HG03342 (cell line): ENCODE measurements at regions not wholly inside any gene's neighbourhood (a gene's known extent, or its start where the extent isn't known, plus 50 kb on each side); places are given as distances from the start of the nearest gene placed in this dataset.

Source experiments
- ATAC-seq: cut with Tn5 transposase; IDR thresholded peaks from one replicate; pipeline ENCODE4 v1.9.1; 2021; ENCODE audit warnings: mild to moderate bottlenecking, moderate library complexity; ENCODE audit not compliant: unreplicated experiment

DNA sequence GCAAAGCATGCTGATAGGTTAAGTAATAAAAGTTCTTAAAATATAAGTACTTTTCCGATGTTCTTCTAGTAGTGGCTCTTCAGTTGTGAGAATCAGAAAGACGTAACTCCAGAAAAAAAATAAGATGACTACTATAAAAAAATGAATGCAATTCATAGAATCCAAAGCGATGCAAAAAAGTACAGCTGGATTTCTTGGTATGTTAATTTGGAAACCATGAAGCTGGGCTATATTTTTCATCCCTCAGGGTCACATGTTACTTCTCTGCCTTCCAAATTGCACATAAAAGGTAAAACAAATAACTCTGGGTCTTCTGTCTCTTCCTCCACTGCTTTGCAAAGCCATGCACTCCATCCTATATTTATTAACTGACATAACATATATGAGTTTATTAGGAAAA, 843.9 kb upstream of the DPPA4 start:
- no peak for ATAC-seq

DNA sequence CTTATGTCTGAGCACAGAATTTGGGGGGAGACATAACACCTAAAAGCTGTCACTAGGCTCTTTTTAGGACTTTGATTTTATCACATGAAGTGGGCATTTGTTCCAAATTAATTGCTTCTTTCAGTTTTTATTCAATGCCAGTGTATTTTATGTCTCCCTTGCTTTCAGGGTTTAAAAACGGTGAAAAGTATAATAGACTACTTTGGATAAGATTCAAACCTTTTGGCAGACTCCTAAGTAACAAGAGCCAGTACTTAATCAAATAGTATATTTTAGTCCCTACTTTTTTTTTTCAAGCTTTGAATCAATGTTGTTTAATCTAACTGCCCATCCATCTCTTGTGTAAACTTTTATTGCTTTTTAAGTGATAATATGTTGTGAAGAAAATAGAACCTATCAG, 847.2 kb upstream of the DPPA4 start:
- ATAC-seq = no peak

DNA sequence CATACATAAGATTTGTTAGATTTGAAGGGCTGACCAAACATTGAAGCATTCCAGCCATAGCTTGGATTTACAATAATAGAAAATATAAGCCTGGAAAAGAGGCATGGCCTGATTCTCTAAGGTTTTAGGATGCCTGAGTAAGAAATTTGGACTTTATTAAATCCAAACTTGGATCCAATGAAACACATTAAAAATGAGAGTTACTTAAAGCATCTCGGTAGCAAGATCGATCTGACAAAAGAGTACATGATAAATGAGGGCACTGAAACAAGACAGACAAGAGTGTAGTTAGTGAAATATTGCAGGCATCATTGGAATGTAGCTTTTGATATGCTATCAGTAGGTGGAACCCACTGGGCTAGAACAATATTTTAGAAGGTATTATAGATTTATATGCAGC, 855.7 kb upstream of the DPPA4 start:
- no peak for ATAC-seq

DNA sequence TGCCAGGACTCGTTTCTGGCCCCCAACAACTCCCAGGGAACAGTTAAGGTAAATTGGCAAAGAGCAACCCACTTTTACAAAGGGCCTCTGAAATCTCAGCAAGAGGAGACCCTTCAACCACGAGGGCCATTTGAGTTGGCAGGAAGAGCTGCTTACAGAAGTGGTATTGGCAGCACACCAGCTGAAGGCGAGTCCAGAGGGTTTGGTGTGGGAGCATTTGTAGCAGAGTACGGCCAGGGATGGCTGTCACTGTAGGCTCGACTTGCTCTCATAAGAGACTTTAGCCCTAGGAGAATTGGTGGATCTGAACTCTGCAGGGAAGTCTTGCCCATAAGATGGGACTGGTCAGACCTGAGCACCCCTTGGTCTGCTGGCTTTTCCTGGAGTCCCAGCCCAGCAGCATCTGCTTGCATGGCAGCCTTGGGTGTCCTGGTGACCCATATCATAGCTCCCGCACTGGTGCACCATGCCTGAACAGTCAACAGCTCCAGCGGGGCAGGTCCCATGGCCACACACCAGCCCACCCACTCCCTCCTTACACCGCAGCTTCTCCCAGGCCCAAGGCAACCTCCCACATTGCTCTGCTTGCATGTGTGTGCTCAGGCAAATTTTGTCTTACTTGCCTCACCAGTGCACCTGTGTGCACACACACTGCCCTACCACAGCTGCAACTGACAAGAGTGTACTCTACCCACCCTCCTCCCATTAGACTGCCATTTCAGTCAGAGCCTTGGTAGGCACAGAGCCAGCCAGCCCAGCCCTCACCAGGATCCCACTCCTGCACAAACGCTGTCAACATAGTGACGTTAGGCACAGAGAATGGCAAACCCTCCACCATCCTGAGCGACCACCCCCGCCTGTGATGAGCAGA, 861.6 kb upstream of the DPPA4 start:
- no peak for ATAC-seq

DNA sequence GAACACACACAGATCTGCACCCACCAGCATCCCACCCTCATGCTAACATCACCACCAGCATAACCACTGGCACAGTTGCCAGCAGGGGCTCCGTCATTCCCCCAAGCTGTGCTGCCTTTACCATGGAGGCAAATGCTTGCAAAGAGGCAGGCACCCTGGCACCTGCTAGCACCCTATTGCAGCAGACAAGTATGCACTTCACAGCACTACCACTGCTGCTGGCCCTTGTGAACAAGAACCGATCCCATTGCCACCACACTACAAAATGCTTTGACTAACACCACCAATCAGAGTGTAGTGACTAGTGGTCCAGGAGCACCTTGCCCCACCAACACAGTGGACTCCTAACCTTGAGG, 862.2 kb upstream of the DPPA4 start:
- no peak for ATAC-seq

DNA sequence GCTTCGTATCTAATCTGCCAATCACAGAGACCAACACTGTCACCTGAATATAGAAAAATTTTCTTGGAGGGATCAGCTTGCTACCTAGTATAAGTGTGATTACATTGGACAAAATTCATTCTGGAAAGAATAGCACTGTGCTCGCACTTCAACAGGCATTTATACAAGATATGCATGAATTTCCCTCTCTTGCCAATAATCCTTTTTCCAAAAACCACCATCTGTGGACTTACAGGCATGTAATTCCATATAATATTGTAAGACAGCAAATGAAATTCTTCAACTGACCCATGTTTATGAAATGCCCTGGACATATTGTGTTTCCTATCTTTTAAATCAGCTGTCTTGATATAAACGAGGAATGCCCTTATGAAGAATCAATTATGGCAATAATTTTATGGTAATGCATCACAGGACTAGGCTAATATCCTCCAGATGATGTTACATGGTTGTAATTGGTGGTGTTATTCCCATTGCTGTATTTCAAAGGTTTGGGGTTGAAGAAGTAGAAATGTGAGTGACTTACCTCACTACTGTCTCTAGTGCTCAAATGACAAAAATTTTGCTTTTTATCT, 861.4 kb upstream of the NECTIN3 start:
- no peak for ATAC-seq

DNA sequence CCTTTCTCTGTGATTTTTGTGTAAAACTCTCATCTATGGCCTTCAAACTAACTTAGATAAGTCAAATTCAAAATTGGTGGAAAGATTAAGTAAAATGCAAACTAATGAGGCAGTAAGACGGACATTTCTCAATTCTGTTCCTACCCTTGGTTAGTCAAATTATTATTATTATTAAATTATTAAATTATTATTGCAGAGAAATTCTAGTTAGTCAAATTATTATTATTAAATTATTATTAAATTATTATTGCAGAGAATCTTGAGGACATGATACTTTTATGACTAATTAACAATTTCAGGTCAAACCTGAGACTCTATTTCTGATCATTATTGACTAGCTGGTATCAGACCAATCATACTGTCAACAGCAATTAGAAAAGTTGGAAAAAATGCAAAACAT, 845.0 kb upstream of the NECTIN3 start:
- no peak for ATAC-seq

DNA sequence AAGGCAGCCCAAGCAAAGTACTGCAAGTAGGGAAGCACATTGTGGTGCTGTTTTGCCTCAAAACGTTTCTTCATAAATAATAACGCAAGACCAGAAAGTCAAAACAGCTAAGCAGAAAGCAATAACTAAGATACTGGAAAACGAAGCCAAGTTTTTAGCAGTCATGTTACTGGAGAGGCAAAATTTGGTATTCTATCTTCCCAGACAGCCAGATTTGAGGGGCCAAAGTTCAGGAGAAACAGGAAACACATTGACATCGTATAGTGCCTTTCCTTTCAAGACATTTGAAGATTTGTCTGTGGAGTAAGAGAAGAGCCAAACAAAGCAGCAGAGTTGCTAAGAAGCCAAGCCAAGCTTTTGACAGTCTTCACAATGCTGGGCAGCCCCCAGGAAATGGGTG, 843.6 kb upstream of the NECTIN3 start:
- ATAC-seq = no peak

DNA sequence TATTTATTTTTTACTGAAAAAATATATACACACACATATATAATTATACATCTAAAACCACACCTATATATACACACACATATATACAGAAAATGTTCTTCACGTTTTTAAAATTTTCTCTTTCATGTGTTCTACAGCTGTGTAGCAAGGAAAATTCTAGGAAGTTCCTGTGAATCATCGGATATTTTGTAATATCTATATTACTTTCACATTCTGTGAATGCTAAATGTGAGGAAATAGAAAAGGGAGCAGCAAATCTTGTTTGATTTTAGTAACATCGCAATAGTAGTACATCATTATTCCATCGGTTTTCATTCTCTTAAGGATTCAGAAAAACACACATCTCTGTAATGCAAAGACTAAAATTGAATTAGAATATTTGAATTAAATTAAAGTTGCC, 836.8 kb upstream of the NECTIN3 start:
- ATAC-seq = no peak

DNA sequence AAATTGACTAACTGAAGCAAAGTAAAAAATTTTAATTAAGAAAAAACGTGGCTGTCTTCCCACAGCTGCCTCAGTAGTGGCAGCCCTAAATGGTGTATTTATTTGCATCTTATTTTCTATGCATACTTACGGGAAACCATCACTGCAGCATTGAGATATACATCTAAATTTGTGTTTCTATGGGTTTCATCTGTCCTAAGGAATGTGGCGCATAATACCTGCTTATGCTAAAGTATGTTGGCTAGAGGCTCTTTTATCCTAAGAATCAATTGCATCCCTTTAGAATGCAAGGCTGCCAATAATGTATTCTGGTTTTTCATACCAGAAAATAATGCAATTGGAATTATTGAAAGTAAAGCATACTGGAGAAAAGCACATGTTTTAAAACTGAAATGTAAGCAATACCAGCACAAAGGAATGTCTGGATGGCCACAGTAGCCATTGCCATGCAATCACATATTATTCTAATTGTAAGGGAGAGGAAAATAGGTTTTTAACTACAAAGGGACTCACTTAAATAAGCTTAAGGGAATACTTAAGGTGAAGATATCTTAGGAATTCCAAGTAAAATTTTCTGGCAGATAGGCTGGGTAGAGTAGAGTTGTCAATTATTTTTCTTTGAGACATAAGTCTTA, 834.5 kb upstream of the NECTIN3 start:
- ATAC-seq = no peak

DNA sequence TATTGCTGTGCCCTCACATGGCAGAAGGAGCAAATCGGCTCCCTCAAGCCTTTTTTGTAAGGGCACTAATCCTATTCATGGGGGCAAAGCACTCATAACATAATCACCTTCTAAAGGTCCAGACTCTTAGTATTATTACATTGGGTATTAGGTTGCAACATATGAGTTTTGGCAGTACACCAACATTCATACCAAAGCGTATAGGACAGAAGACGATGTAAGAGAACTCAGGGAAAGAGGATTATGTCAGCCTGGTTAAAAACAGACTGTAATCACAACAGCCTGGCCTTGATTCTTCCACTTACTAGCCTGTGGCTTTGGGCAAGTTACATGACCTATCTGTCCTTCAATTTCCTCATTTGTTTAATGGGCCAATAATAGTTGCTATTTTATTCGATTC, 828.5 kb upstream of the NECTIN3 start:
- no peak for ATAC-seq

DNA sequence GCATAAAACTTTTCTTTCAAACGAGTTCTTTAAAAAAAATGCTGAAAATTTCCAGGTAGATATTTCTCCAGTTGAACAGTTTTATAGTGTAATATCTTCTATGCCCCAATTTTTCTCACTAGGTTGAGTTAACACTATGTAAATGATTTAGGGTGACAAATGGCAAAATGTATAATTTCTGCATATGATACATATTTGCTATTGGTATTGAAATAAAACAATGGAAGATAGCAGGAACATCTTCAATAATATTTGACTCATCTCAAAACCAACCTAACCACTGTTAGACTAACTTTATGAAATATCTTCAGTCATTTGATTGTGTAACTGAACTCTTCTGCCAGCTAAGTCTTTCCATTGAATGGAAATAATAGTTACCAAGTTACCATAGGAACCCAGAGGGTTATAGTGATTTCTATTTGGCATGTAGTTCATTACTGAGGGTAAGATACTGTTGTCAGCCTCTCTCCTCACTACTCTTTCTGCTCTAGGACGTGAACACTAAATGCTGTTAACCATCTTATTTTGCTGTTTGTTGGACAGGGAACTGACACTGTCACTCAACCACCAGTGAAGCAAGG, 824.7 kb upstream of the NECTIN3 start:
- ATAC-seq = no peak

DNA sequence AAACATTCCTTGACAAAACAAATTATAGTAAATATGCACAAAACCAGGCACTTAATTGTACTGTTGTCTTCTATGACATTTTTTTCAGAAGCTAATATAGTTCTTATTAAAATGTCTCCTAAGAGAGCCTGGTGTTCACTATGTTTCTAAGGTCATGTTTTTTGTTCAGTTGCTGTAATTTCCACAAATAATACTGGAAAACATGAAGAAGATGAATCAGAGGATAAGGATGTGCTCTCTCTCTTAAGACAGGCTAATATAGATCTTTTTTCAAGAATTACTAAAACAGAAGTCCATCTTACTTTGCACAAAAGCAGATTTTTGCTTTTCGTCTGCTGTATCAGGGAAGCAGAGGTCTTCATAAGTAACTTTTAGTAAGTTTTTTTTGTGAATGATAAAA, 823.0 kb upstream of the NECTIN3 start:
- no peak for ATAC-seq

DNA sequence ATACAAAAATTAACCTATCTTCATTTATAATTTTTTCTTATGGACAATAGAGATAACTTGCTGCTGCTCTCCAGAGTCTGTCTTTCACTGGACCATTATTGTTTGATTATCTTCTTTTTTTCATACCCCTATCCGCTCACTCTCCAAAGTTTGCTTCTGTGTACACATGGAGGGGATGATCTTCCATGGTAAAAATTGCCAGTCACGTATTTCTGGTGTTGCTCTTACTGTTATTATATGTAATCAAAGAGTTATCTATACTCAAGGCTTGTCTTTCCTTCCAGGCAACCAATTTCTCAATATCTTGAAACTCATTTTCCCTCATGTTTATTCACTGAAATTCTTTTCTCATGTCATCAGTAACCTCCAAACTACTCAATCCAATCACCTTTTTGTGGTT, 817.8 kb upstream of the NECTIN3 start:
- ATAC-seq = no peak

DNA sequence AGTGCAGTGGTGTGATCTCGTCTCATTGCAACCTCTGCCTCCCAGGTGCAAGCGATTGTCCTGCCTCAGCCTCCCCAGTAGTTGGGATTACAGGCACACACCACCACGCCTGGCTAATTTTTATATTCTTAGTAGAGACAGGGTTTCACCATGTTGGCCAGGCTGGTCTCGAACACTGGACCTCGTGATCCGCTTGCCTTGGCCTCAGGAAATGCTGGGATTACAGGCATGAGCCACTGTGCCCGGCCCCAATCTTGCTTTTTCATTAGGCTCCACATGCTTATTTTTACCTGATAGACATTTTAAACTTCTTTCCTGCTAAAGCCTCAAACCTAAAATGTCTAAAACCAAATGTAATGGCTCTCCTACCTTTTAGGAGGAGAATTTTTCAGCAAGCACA, 817.0 kb upstream of the NECTIN3 start:
- no peak for ATAC-seq

DNA sequence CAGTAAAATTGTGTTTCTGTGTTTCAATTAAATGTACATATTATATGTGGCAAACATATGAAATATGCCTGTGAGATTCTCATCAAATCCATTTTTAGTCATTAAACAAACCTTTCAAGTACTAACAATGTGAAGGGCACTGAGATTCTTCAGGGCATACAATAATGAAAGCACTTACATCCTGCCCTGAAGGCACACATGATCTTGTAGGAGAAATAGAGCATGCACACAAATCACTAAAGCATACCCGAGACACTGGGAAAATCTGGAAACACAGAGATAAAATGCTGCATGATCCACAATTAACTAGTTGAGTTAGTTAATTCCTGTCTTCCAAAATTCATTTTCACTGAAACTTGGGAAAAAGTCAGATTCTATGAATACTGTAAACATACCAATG, 810.5 kb upstream of the NECTIN3 start:
- ATAC-seq = no peak

DNA sequence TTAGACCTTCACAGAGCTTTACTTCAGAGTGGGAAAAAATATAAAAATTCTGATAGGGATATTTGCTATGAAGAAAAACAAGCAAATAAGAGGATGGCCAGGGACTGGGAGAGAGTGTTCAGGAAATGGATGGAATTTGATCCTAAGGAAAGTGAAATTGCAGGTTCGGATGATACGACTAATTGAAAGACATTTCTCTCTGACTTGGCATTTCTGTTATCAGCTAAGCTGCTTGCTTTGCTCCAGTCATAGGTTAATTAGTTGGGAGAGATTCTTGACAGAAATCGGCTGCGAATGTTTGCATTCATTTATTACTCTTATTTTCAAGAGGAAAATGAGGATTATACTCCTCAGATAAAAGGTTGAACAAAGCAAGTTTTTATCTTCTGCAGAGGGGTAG, 808.7 kb upstream of the NECTIN3 start:
- ATAC-seq = no peak

DNA sequence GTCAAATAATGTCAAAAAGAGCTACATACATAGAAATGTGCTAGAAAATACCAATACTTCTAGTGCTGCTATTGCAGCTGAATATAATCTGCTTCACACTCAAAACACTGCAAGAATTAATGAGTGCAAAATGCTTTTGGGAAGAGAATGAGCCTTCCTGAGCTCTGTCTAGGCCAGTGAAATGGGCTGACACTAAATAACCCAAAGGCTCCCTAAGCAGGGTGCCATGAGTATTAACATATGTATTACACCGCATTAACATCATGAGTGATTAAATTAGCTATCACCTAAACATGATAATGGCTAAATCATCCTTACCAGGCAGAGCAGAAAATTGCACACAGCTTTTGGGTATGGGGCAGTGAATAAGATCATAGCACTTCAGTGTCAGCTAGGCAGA, 806.3 kb upstream of the NECTIN3 start:
- ATAC-seq = no peak

DNA sequence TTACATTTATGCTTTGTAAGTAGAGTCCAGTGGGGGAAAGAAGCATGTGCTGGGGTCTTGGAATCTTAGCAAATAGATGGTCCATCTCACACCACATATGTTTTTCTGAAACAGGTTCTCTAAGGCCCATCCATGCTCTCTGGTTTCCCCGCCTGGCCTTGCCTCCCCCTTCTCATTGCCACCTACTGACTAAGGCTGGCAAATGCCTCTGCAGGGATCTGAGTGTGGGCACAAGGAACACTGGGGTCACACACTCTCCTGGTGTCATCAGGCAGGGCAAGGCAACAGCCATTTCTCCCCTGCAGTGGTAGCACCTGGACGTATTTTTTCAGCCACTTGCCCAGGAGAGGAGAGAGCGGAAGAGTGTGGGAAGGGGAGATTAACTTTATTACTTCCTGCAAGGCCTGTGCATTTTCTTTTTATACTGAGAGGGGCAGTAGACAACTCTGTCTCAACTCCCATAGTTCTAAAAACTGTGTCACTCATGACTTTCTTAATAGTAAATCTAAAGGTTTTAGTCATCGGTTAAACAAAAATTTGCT, 804.2 kb upstream of the NECTIN3 start:
- no peak for ATAC-seq

DNA sequence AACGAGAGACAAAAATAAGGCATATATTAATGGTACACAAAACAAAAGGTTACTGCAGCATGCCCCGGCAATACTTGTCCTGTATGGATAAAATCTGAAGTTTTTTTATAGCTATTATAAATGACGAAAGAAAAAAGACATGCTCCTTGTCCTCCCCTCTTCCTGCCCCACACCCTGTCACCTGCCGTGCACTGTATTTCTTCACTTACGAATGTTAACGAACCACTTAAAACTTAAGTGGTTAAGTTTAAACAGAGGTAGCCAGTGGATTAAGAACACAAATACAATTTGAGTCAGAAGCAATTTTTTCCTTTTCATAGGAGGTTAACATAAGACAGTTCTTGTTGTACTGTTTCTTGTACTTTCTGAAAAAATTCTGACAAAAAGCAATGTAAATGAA, 799.1 kb upstream of the NECTIN3 start:
- no peak for ATAC-seq

DNA sequence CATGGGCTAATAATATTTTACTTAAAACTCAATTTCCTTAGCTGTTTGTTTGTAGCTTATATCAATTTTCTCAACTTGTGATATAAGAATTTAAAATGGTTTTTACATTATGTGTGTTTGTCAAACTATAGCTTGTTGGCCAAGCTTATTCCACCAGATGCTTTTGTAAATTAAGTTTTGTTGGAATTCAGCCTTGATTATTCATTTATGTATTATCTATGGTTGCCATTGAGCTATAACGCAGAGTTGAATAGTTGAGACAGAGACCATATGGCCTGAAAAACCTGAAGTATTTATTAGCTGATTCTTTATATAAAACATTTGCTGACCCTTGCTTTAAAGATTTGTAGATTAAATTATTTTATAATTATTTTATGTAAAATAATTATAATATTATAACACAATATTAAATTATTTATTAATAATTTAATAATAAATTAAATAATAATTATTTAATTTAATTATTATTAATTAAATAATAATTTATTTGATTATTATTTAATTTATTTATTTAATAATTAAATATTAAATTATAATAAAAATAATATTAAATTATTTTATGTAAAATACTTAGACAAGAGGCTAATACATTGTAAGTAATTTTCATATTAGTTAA, 779.6 kb upstream of the NECTIN3 start:
- ATAC-seq = no peak
